ENCODE measurements at regions not wholly inside any gene's neighbourhood (a gene's known extent, or its start where the extent isn't known, plus 50 kb on each side); places are given as distances from the start of the nearest gene placed in this dataset.
"Not testable (repeated sequence)": the region's sequence is repeated elsewhere in the genome, so short reads cannot be mapped to it uniquely, and the experiment has no call there.

- not testable (repeated sequence) for TF ChIP-seq CTCF (IDR thresholded peaks at IDR 0.05; ENCODE audit: insufficient read depth, low read length, poor library complexity, severe bottlenecking); EZH2phosphoT487 (conservative IDR thresholded peaks at IDR 0.05; ENCODE audit: low read length)
Measured at GRCh38 chr3:140802898-140803297, 125.0 kb downstream of the TRIM42 start.

Measured in SU-DHL-6 (cell line).